ENCODE measurements at regions not wholly inside any gene's neighbourhood (a gene's known extent, or its start where the extent isn't known, plus 50 kb on each side); places are given as distances from the start of the nearest gene placed in this dataset.

DNA sequence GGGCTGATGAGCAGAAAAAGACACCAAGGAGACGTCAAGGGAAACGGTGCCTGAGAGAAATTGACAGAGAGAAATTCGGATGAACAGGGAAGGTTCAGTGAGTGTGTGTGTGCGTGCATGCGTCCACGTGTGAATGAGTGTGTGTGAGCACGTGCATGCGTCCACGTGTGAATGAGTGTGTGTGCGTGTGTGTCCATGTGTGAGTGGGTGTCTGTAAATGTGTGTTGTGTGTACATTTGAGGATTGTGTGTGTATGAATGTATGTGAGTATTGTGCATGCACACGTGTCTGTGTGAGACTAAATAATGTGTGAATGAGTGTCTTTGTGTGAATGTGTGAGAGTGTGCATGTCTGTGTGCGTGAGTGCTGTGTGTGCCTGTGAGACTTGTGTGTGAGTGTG, 137.4 kb upstream of the MED13L start:
- H3K4me3 ChIP-seq (ENCODE audit: low read depth, low read length): no peak overlapping the region
- TF ChIP-seq CTCF (IDR thresholded peaks at IDR 0.05; ENCODE audit: insufficient read depth, low read depth, low read length, missing control alignments): no peak
- no peak for DNase-seq (ENCODE audit: low read depth)

DNA sequence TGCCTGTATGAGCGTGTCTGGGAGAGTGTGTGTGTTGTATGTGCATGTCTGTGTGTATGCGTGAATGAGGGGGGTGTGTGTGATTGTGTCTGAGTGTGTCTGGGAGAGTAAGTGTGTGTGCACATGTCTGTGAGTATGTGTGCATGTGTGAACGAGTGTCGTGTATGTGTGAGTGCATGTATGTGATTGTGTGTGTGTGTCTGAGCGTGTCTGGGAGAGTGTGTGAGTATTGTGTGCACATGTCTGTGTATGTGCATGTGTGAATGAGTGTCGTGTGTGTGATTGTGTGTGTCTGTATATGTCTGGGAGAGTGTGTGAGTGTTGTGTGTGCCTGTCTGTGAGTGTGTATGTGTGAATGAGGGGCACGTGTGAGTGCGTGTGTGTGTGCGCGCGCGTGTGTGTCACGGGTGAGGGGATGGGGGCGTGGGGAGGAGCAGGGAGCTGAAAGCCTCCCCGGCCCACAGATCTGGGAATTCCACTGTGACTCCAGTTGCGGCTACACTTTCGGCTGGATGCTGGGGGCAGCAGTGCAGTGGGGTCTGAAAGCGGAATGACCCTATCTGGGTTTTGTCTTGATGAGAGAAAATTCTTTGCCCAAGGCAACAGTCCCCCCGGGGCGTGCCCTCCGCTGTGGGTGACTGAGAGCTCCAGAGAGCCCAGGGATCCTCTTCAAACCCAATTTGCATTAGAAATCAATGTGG, 138.1 kb upstream of the MED13L start:
- no peak overlapping the region for H3K4me3 ChIP-seq (ENCODE audit: low read depth, low read length)
- no peak for TF ChIP-seq CTCF (IDR thresholded peaks at IDR 0.05; ENCODE audit: insufficient read depth, low read depth, low read length, missing control alignments)
- DNase-seq (ENCODE audit: low read depth): no peak

DNA sequence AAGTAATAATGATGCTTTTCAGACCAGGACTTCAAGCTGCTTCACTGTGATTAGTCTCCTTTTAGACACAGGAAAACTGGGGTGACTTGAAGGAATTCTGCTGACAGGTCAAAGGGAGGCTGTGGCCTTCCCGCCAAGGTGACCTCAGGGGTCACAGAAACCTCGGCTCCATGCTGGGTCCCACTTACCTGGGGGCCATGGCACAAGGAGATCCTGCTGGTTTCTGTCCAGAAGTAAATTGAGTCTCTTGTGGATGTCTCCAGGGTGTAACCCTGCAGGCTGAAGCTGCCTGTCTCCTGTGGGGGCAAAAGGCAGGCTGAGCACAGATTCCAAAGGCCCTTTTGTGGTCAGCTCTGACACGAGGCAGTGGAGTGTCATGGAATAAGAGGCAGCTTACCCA, 138.7 kb upstream of the MED13L start:
- no peak for TF ChIP-seq CTCF (IDR thresholded peaks at IDR 0.05; ENCODE audit: insufficient read depth, low read depth, low read length, missing control alignments)
- no peak overlapping the region for H3K4me3 ChIP-seq (ENCODE audit: low read depth, low read length)
- DNase-seq (ENCODE audit: low read depth): no peak

GRCh38 chr12:116418551-116418950, 140.6 kb upstream of the MAP1LC3B2 start:
- no peak overlapping the region for H3K4me3 ChIP-seq (ENCODE audit: low read depth, low read length)
- TF ChIP-seq CTCF (IDR thresholded peaks at IDR 0.05; ENCODE audit: insufficient read depth, low read depth, low read length, missing control alignments): no peak
- no peak for DNase-seq (ENCODE audit: low read depth)

- no peak for DNase-seq (ENCODE audit: low read depth)
- no peak for TF ChIP-seq CTCF (IDR thresholded peaks at IDR 0.05; ENCODE audit: insufficient read depth, low read depth, low read length, missing control alignments)
- no peak overlapping the region for H3K4me3 ChIP-seq (ENCODE audit: low read depth, low read length)
These were observed 138.8 kb upstream of the MAP1LC3B2 start for GRCh38 chr12:116420227-116420880.

GRCh38 chr12:116421785-116422538, 137.2 kb upstream of the MAP1LC3B2 start:
- no peak overlapping the region for H3K4me3 ChIP-seq (ENCODE audit: low read depth, low read length)
- DNase-seq (ENCODE audit: low read depth): no peak
- TF ChIP-seq CTCF (IDR thresholded peaks at IDR 0.05; ENCODE audit: insufficient read depth, low read depth, low read length, missing control alignments): no peak

All from GM12865 (cell line).